Neuron (in vitro differentiated cells): ENCODE measurements at regions not wholly inside any gene's neighbourhood (a gene's known extent, or its start where the extent isn't known, plus 50 kb on each side); places are given as distances from the start of the nearest gene placed in this dataset.

Experiments used
- H2AFZ ChIP-seq: one replicate; pipeline ENCODE4 v1.6.1; 2013; ENCODE audit warnings: low read depth, mild to moderate bottlenecking, inconsistent platforms, low read length, moderate library complexity
- H3K27me3 ChIP-seq: one replicate; pipeline ENCODE4 v1.6.1; 2013; ENCODE audit warnings: low read length; ENCODE audit not compliant: insufficient read depth
- H3K36me3 ChIP-seq: one replicate; pipeline ENCODE4 v1.6.1; 2013; ENCODE audit warnings: low read length; ENCODE audit not compliant: insufficient read depth
- H3K4me1 ChIP-seq: one replicate; pipeline ENCODE4 v1.6.1; 2013; ENCODE audit warnings: low read length; ENCODE audit not compliant: insufficient read depth
- H3K4me3 ChIP-seq: 2 replicates; pipeline ENCODE4 v1.5.1; 2013; ENCODE audit warnings: mild to moderate bottlenecking, low read length, moderate library complexity
- H3K9me3 ChIP-seq: one replicate; pipeline ENCODE4 v1.6.1; 2013; ENCODE audit warnings: low read length

- H3K9me3 ChIP-seq: no peaks in the 10 kb centered on the region
- H3K4me3 ChIP-seq: no peak overlapping the region
- H3K4me1 ChIP-seq: no peaks in the 10 kb centered on the region
- no peaks in the 10 kb centered on the region for H3K27me3 ChIP-seq
- no peaks in the 10 kb centered on the region for H3K36me3 ChIP-seq
- H2AFZ ChIP-seq: no peak overlapping the region
Observed at GRCh38 chr4:104751468-104751867, 256.8 kb upstream of the CXXC4 start.

- no peaks in the 10 kb centered on the region for H3K9me3 ChIP-seq
- no peaks in the 10 kb centered on the region for H3K4me1 ChIP-seq
- no peak overlapping the region for H3K4me3 ChIP-seq
- H3K27me3 ChIP-seq: no peaks in the 10 kb centered on the region
- no peak overlapping the region for H2AFZ ChIP-seq
- H3K36me3 ChIP-seq: no peaks in the 10 kb centered on the region
Observed at GRCh38 chr4:104752337-104752736, 257.6 kb upstream of the CXXC4 start.

- H3K36me3 ChIP-seq: no peaks in the 10 kb centered on the region
- H3K4me3 ChIP-seq: no peak overlapping the region
- no peaks in the 10 kb centered on the region for H3K9me3 ChIP-seq
- H3K4me1 ChIP-seq: no peaks in the 10 kb centered on the region
- no peak overlapping the region for H2AFZ ChIP-seq
- no peaks in the 10 kb centered on the region for H3K27me3 ChIP-seq
Observed at GRCh38 chr4:104756837-104757236, 262.1 kb upstream of the CXXC4 start.

- no peaks in the 10 kb centered on the region for H3K9me3 ChIP-seq
- H3K4me3 ChIP-seq: no peak overlapping the region
- no peaks in the 10 kb centered on the region for H3K27me3 ChIP-seq
- H3K36me3 ChIP-seq: no peaks in the 10 kb centered on the region
- no peak overlapping the region for H2AFZ ChIP-seq
- H3K4me1 ChIP-seq: peaks cover under 1% of the 10 kb centered on the region
Observed at GRCh38 chr4:104758574-104758973, 263.9 kb upstream of the CXXC4 start.

GRCh38 chr4:104763554-104764222, 269.0 kb upstream of the CXXC4 start:
- Histone ChIP-seq H3K4me1 (peaks cover 3% of the 10 kb centered on the region), H3K4me3 (no peak overlapping the region), H3K9me3 (no peaks in the 10 kb centered on the region), H3K36me3 (no peaks in the 10 kb centered on the region), H3K27me3 (no peaks in the 10 kb centered on the region), H2AFZ (no peak overlapping the region)

GRCh38 chr4:104766676-104767075, 272.0 kb upstream of the CXXC4 start:
- H3K4me3 ChIP-seq: no peak overlapping the region
- no peaks in the 10 kb centered on the region for H3K9me3 ChIP-seq
- no peak overlapping the region for H2AFZ ChIP-seq
- peaks cover 3% of the 10 kb centered on the region for H3K4me1 ChIP-seq
- no peaks in the 10 kb centered on the region for H3K27me3 ChIP-seq
- H3K36me3 ChIP-seq: no peaks in the 10 kb centered on the region

- H3K4me3 ChIP-seq: no peak overlapping the region
- no peaks in the 10 kb centered on the region for H3K27me3 ChIP-seq
- H3K9me3 ChIP-seq: no peaks in the 10 kb centered on the region
- H3K4me1 ChIP-seq: no peaks in the 10 kb centered on the region
- H2AFZ ChIP-seq: no peak overlapping the region
- H3K36me3 ChIP-seq: no peaks in the 10 kb centered on the region
Observed at GRCh38 chr4:104772849-104773248, 278.2 kb upstream of the CXXC4 start.

GRCh38 chr4:104795264-104795939, 300.7 kb upstream of the CXXC4 start:
- Histone ChIP-seq H3K27me3 (no peaks in the 10 kb centered on the region), H3K4me3 (no peak overlapping the region), H3K4me1 (no peaks in the 10 kb centered on the region), H3K9me3 (no peaks in the 10 kb centered on the region), H2AFZ (no peak overlapping the region), H3K36me3 (no peaks in the 10 kb centered on the region)

- Histone ChIP-seq H3K4me1 (no peaks in the 10 kb centered on the region), H3K4me3 (no peak overlapping the region), H3K9me3 (no peaks in the 10 kb centered on the region), H3K27me3 (no peaks in the 10 kb centered on the region), H3K36me3 (no peaks in the 10 kb centered on the region), H2AFZ (no peak overlapping the region)
Observed at GRCh38 chr4:104811727-104812126, 317.0 kb upstream of the CXXC4 start.

- no peak overlapping the region for H2AFZ ChIP-seq
- no peaks in the 10 kb centered on the region for H3K36me3 ChIP-seq
- H3K27me3 ChIP-seq: no peaks in the 10 kb centered on the region
- no peaks in the 10 kb centered on the region for H3K9me3 ChIP-seq
- H3K4me1 ChIP-seq: no peaks in the 10 kb centered on the region
- no peak overlapping the region for H3K4me3 ChIP-seq
Observed at GRCh38 chr4:104815665-104816064, 321.0 kb upstream of the CXXC4 start.

GRCh38 chr4:104818579-104818978, 323.9 kb upstream of the CXXC4 start:
- no peaks in the 10 kb centered on the region for H3K36me3 ChIP-seq
- no peak overlapping the region for H2AFZ ChIP-seq
- no peak overlapping the region for H3K4me3 ChIP-seq
- no peaks in the 10 kb centered on the region for H3K9me3 ChIP-seq
- H3K27me3 ChIP-seq: no peaks in the 10 kb centered on the region
- H3K4me1 ChIP-seq: no peaks in the 10 kb centered on the region

- no peak overlapping the region for H3K4me3 ChIP-seq
- no peaks in the 10 kb centered on the region for H3K27me3 ChIP-seq
- no peaks in the 10 kb centered on the region for H3K4me1 ChIP-seq
- no peaks in the 10 kb centered on the region for H3K36me3 ChIP-seq
- no peaks in the 10 kb centered on the region for H3K9me3 ChIP-seq
- no peak overlapping the region for H2AFZ ChIP-seq
Observed at GRCh38 chr4:104826171-104826570, 320.5 kb upstream of the TET2 start.

GRCh38 chr4:104829761-104830160, 316.9 kb upstream of the TET2 start:
- H3K9me3 ChIP-seq: no peaks in the 10 kb centered on the region
- H3K36me3 ChIP-seq: no peaks in the 10 kb centered on the region
- H3K27me3 ChIP-seq: no peaks in the 10 kb centered on the region
- H2AFZ ChIP-seq: no peak overlapping the region
- H3K4me3 ChIP-seq: no peak overlapping the region
- no peaks in the 10 kb centered on the region for H3K4me1 ChIP-seq
